GM10248 (cell line): ENCODE measurements at regions not wholly inside any gene's neighbourhood (a gene's known extent, or its start where the extent isn't known, plus 50 kb on each side); places are given as distances from the start of the nearest gene placed in this dataset.

Experiments
- CTCF ChIA-PET: fragments of 300-600 bp; sonication (Branson Sonifier 250); formaldehyde crosslinking; extraction: SDS; loops from one replicate; lab custom pipeline; 2021; ENCODE audit warnings: antibody characterized with exemption; lab: Yijun Ruan, JAX
- POLR2A ChIA-PET: fragments of 350-650 bp; sonication (Branson Sonifier 250); formaldehyde crosslinking; extraction: SDS; loops from one replicate; lab custom pipeline; 2020; ENCODE audit warnings: antibody characterized with exemption; lab: Yijun Ruan, JAX
- DNase-seq: peaks from one replicate; pipeline ENCODE4 v3.0.0; 2012; ENCODE audit errors: extremely low spot score
- TF ChIP-seq, protein P1 (sequence below): IDR thresholded peaks from 2 replicates; pipeline ENCODE4 v1.5.1; 2012; ENCODE audit warnings: mild to moderate bottlenecking, low read depth; ENCODE audit errors: extremely low read depth, missing control alignments, control extremely low read depth

DNA sequence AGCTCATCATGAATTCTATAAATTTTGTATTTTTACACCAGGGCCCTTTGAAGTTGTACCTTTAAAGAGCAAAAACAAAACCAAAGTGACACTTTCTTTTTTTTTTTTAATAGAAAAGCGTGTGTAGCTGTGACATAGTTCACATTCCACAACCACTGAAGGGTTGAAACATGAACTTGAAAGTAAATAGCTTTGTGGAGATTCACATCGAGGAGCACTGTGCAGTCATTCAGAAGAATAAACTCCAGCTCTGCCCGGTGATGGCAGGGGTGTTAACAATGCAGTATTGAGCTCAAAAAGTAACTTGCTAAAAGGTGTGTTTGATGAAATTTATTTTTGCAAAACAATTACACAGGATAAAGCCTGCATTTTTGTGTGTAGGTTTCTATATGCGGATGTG, 1166.2 kb downstream of the TBC1D22A start:
- POLR2A ChIA-PET, result no interaction called here
- DNase-seq, result no peak
- TF ChIP-seq, protein P1, sequence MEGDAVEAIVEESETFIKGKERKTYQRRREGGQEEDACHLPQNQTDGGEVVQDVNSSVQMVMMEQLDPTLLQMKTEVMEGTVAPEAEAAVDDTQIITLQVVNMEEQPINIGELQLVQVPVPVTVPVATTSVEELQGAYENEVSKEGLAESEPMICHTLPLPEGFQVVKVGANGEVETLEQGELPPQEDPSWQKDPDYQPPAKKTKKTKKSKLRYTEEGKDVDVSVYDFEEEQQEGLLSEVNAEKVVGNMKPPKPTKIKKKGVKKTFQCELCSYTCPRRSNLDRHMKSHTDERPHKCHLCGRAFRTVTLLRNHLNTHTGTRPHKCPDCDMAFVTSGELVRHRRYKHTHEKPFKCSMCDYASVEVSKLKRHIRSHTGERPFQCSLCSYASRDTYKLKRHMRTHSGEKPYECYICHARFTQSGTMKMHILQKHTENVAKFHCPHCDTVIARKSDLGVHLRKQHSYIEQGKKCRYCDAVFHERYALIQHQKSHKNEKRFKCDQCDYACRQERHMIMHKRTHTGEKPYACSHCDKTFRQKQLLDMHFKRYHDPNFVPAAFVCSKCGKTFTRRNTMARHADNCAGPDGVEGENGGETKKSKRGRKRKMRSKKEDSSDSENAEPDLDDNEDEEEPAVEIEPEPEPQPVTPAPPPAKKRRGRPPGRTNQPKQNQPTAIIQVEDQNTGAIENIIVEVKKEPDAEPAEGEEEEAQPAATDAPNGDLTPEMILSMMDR, result no peak
- CTCF ChIA-PET, result interaction anchor here (1.3 kb wide), 1 partner anchor 51 kb away, joined by 4 read pairs; no protein-coding TSS in a partner anchor

DNA sequence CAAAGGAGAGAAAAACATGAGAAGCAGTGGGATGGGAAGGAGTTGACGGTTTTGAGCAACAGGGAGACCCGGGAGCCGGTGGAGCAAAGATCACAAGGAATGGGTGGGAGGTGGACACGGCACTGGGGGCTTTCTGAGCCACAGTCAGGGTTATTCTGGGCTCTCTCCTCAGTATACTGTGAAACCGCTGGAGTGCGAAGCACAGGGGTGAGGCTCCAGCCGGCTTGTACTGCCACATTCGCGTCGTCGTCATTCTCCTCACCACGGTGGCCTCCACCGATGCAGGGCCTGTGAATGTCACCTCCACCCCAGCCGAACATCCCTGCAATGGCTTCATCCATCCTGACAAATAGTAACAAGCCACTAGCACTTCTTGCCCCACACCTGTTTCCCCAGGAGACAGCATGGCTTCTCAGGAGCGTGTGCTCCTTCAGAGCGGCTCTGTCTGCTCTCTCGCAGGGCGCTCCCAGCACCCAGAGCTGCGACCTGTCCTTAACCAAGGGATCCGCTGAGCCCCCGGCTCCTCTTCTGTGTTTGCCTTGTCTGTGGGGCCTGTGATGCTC, 1165.3 kb downstream of the TBC1D22A start:
- POLR2A ChIA-PET, result no interaction called here
- no peak for DNase-seq
- CTCF ChIA-PET, result no interaction called here
- TF ChIP-seq, protein P1, result no peak

DNA sequence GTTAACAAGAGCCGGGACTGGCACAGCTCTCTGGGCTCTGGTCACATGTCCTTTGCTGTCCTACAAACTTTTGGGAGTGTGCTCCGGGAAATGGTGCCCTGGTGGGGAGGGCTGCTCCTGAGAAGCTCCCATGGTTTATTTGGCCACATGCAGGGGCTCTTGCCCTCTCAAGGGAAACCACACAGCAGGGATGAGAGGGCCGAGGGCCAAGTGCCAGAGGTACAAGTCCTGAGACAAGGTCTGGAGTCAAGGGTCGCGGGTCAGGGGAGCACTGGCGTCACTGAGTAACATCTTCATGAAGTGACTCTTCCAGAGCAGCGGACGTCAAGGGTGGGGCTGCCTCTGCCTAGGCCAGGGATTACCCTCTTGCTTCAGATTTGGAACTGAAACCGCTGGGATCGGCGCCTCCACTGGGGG, 1160.6 kb downstream of the TBC1D22A start:
- ChIA-PET POLR2A (no interaction called here), CTCF (no interaction called here)
- TF ChIP-seq, protein P1, result no peak
- DNase-seq, result no peak

GRCh38 chr22:47921906-47922305, 1159.5 kb downstream of the TBC1D22A start:
- TF ChIP-seq, protein P1, result no peak
- DNase-seq, result no peak
- ChIA-PET CTCF (no interaction called here), POLR2A (no interaction called here)

DNA sequence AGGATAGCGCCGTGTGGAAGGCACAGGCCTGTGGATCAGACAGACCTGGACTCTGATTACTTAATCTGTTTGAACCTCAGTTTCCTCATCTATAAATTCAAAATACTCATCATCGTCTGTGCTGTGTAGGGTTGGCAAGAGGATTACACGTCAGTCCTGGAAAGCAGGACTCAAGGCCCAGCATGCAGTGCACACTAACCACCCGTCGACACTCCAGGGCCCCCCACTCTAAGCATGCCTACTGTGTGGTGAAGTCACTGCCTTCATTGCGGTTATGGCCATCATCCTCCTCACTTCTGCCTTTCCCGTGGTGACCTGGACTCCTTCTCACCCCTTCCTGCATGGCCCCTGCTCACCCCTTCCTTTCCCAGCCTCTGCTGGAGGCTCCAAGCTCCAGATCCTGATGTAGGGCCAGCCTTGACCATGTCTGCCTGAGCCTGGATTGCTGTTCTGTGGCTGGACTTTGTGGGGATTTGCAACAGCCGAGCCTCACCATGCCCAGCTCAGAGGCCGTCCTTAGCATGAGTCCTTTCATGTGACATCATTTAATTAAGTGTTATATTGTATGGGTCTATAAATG, 1158.0 kb downstream of the TBC1D22A start:
- no peak for DNase-seq
- POLR2A ChIA-PET, result no interaction called here
- TF ChIP-seq, protein P1, result no peak
- CTCF ChIA-PET, result no interaction called here

DNA sequence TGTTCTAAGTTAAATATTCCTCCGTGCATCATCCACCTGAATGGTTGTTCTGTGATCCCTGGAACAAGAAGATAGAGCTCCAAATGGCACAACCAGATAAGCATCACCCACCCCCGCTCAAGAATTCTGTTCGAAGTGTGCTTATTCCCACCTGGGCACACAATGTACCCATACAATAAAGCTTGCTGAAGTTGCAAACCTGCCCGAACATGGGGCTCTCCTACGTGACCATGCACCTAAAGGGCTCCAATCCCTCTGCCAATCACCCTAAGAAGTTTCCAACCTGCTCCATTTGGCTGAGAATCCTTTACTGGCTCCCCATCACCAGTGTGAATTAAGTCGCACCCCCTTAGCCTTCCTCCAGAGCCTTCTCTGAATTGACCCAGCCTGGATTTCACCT, 1157.4 kb downstream of the TBC1D22A start:
- TF ChIP-seq, protein P1, result no peak
- POLR2A ChIA-PET, result no interaction called here
- DNase-seq, result no peak
- CTCF ChIA-PET, result no interaction called here

DNA sequence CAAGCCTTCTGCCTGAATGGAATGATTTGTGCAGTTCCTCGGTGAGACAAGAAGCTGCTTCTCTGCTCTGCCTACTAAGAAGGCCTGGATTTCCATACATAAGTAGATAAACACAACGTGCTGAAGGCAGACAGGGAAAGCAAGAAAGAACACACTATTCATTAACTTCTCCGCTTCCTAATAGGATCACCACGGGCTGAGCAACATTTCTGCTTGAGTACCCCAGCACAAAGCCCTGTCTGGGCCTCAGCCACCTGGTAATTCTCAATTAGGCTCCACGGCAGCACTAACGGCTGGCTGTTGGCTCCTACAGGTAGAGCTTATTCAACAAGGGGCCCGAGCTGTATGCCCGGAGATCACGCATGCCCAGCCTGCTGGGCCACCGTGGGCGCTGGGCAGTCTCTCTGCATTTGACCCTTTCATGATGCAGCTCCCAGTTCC, 1156.6 kb downstream of the TBC1D22A start:
- CTCF ChIA-PET, result no interaction called here

More for the DNA sequence above, 1156.6 kb downstream of the TBC1D22A start:
- no peak for DNase-seq
- POLR2A ChIA-PET, result no interaction called here
- TF ChIP-seq, protein P1, result no peak
